ENCODE measurements at regions not wholly inside any gene's neighbourhood (a gene's known extent, or its start where the extent isn't known, plus 50 kb on each side); places are given as distances from the start of the nearest gene placed in this dataset.

DNA sequence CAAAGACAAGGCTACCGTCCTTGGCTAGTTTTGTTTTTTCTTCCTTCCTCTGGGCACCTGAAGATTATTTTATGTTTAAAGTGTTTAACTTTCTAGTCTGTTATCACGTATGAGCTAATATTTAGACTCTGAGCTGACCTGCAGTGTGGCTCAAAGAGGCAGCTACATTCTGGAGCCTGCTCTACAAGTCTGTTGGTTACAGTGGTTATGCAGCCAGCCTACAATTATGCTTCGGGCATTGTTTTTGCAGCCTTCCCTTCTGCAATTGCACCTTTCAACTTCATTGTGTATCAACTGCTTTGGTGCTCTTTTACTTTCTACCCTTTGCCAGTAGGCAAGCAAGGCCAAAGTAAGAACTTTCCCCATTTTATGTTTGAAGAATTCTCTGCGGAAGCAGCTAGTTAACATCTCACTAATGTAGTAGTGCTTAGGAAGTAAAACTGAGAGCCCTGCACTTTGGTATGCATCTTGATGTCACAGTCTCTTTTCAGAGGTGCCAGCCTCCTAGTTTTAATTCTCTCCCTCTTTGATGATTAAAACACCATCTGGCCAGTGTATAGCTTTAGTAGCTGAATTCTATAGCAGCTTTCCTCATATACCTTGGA lies 322.1 kb downstream of the FAM170A start (continued):
- TF ChIP-seq HSF4 (CRISPR knock-in tag; IDR thresholded peaks at IDR 0.05; ENCODE audit: borderline replicate concordance) (no peak), ZSCAN29 (IDR thresholded peaks at IDR 0.05) (no peak)
- TF ChIP-seq, protein P1, sequence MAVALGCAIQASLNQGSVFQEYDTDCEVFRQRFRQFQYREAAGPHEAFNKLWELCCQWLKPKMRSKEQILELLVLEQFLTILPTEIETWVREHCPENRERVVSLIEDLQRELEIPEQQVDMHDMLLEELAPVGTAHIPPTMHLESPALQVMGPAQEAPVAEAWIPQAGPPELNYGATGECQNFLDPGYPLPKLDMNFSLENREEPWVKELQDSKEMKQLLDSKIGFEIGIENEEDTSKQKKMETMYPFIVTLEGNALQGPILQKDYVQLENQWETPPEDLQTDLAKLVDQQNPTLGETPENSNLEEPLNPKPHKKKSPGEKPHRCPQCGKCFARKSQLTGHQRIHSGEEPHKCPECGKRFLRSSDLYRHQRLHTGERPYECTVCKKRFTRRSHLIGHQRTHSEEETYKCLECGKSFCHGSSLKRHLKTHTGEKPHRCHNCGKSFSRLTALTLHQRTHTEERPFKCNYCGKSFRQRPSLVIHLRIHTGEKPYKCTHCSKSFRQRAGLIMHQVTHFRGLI (CRISPR knock-in tag; IDR thresholded peaks at IDR 0.05), result no peak

DNA sequence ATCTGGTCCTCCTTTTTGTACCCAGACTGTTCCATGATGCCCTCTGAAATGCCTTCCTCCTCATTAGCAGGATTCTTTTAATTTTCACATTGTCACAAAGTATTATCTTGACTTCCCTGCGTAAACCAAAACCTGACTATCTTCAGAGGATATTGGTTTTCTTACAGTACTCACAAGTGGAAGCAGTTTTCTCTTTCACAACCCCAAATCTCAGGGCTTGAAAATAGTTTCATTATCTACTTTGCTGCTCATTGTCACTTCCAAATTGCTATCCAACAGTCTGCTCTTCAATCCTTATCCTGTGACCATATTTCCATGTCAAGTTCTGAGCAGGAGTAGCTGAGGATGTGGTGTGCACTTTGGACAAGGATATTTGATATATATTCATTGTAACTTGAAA lies 324.1 kb downstream of the FAM170A start:
- Histone ChIP-seq H3K79me2 (ENCODE audit: control insufficient read depth, insufficient read depth, low read length) (no peaks in the 10 kb centered on the region), H3K27me3 (ENCODE audit: control insufficient read depth in 2 of 2, insufficient read depth in 2 of 2, low read length in 2 of 2) (no peaks in the 10 kb centered on the region), H2AFZ (ENCODE audit: low read depth, low read length) (no peak overlapping the region), H3K36me3 (ENCODE audit: control insufficient read depth, insufficient read depth, low read length) (no peaks in the 10 kb centered on the region), H3K4me2 (ENCODE audit: insufficient read depth, low read length) (no peak overlapping the region), H4K20me1 (replicated peaks; ENCODE audit: control insufficient read depth, insufficient read depth, low read length) (no peaks in the 10 kb centered on the region), H3K9me1 (ENCODE audit: control insufficient read depth, insufficient read depth, low read length) (no peaks in the 10 kb centered on the region), H3K9me3 (replicated peaks; ENCODE audit: control insufficient read depth, insufficient read depth, low read depth, low read length) (0 out of 2 replicates have a peak, but pooled peaks cover 2% of the 10 kb centered on the region), H3K9ac (ENCODE audit: insufficient read depth in 1 of 2, low read depth in 2 of 2, low read length in 2 of 2) (no peak overlapping the region), H3K27ac (ENCODE audit: extremely low read depth, low read depth, low read length) (no peak overlapping the region), H3K4me1 (replicated peaks in 1 of 2; ENCODE audit: control insufficient read depth in 2 of 2, insufficient read depth in 2 of 2, low read length in 2 of 2) (no peaks in the 10 kb centered on the region), H3K4me3 (no peak overlapping the region)
- ATAC-seq, result no peak
- TF ChIP-seq YY1 (IDR thresholded peaks at IDR 0.05; ENCODE audit: borderline replicate concordance in 1 of 3, control insufficient read depth in 1 of 3, extremely low read depth in 1 of 3, insufficient read depth in 3 of 3, insufficient read length in 1 of 3, insufficient replicate concordance in 2 of 3, low read depth in 1 of 3, low read length in 2 of 3) (no peak), ZBTB17 (CRISPR knock-in tag; IDR thresholded peaks at IDR 0.05) (no peak), ESRRB (CRISPR knock-in tag; IDR thresholded peaks at IDR 0.05; ENCODE audit: borderline replicate concordance) (no peak)
- TF ChIP-seq, protein P2, sequence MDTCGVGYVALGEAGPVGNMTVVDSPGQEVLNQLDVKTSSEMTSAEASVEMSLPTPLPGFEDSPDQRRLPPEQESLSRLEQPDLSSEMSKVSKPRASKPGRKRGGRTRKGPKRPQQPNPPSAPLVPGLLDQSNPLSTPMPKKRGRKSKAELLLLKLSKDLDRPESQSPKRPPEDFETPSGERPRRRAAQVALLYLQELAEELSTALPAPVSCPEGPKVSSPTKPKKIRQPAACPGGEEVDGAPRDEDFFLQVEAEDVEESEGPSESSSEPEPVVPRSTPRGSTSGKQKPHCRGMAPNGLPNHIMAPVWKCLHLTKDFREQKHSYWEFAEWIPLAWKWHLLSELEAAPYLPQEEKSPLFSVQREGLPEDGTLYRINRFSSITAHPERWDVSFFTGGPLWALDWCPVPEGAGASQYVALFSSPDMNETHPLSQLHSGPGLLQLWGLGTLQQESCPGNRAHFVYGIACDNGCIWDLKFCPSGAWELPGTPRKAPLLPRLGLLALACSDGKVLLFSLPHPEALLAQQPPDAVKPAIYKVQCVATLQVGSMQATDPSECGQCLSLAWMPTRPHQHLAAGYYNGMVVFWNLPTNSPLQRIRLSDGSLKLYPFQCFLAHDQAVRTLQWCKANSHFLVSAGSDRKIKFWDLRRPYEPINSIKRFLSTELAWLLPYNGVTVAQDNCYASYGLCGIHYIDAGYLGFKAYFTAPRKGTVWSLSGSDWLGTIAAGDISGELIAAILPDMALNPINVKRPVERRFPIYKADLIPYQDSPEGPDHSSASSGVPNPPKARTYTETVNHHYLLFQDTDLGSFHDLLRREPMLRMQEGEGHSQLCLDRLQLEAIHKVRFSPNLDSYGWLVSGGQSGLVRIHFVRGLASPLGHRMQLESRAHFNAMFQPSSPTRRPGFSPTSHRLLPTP (IDR thresholded peaks at IDR 0.05; ENCODE audit: borderline replicate concordance, extremely low read depth, insufficient read length), result no peak
- in situ Hi-C loops (cut with MboI), result no loop called here
- ChIA-PET POLR2A (no interaction called here), CTCF (ENCODE audit: low intra/inter-chr PET ratio) (no interaction called here)
- intact Hi-C loops (cut with micrococcal nuclease), result no loop called here
- DNase-seq (ENCODE audit: extremely low read depth in 1 of 4, low spot score in 3 of 4), result no peak
- no TSS peak for BruUV-seq (replicated peaks)
- no peak for FAIRE-seq
- 0% methylated on average over 1 of the region's 1 CpG for WGBS (ENCODE audit: insufficient coverage, low coverage, missing lambda C conversion rate)

Measured in K562 (cell line).